ENCODE measurements at regions not wholly inside any gene's neighbourhood (a gene's known extent, or its start where the extent isn't known, plus 50 kb on each side); places are given as distances from the start of the nearest gene placed in this dataset.

- TF ChIP-seq, protein P1, sequence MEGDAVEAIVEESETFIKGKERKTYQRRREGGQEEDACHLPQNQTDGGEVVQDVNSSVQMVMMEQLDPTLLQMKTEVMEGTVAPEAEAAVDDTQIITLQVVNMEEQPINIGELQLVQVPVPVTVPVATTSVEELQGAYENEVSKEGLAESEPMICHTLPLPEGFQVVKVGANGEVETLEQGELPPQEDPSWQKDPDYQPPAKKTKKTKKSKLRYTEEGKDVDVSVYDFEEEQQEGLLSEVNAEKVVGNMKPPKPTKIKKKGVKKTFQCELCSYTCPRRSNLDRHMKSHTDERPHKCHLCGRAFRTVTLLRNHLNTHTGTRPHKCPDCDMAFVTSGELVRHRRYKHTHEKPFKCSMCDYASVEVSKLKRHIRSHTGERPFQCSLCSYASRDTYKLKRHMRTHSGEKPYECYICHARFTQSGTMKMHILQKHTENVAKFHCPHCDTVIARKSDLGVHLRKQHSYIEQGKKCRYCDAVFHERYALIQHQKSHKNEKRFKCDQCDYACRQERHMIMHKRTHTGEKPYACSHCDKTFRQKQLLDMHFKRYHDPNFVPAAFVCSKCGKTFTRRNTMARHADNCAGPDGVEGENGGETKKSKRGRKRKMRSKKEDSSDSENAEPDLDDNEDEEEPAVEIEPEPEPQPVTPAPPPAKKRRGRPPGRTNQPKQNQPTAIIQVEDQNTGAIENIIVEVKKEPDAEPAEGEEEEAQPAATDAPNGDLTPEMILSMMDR (IDR thresholded peaks at IDR 0.05), result no peak
- TF ChIP-seq POLR2A (IDR thresholded peaks at IDR 0.05), result no peak
Measured at GRCh38 chr13:103238441-103238840, 172.2 kb upstream of the SLC10A2 start.
